22Rv1 (cell line): ENCODE measurements at regions not wholly inside any gene's neighbourhood (a gene's known extent, or its start where the extent isn't known, plus 50 kb on each side); places are given as distances from the start of the nearest gene placed in this dataset.

Source experiments
- ZFX ChIP-seq: fragments of 450-650 bp; IDR thresholded peaks from 2 replicates; pipeline ENCODE4 v1.6.1; 2017; ENCODE audit warnings: antibody characterized with exemption, borderline replicate concordance
- TF ChIP-seq, protein P1 (sequence below): fragments of 450-650 bp; IDR thresholded peaks from 2 replicates; pipeline ENCODE4 v1.5.1; 2017; ENCODE audit warnings: mild to moderate bottlenecking

- TF ChIP-seq, protein P1, sequence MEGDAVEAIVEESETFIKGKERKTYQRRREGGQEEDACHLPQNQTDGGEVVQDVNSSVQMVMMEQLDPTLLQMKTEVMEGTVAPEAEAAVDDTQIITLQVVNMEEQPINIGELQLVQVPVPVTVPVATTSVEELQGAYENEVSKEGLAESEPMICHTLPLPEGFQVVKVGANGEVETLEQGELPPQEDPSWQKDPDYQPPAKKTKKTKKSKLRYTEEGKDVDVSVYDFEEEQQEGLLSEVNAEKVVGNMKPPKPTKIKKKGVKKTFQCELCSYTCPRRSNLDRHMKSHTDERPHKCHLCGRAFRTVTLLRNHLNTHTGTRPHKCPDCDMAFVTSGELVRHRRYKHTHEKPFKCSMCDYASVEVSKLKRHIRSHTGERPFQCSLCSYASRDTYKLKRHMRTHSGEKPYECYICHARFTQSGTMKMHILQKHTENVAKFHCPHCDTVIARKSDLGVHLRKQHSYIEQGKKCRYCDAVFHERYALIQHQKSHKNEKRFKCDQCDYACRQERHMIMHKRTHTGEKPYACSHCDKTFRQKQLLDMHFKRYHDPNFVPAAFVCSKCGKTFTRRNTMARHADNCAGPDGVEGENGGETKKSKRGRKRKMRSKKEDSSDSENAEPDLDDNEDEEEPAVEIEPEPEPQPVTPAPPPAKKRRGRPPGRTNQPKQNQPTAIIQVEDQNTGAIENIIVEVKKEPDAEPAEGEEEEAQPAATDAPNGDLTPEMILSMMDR: no peak
- TF ChIP-seq ZFX: no peak
Observed at GRCh38 chr17:56023851-56024250, 129.4 kb upstream of the ANKFN1 start.
